Retinal pigment epithelial cell (primary cell): ENCODE measurements at regions not wholly inside any gene's neighbourhood (a gene's known extent, or its start where the extent isn't known, plus 50 kb on each side); places are given as distances from the start of the nearest gene placed in this dataset.

Experiments used
- DNase-seq: peaks from one replicate; pipeline ENCODE4 v3.0.0-alpha.2; 2010; ENCODE audit warnings: low read depth
- H3K4me3 ChIP-seq: 2 replicates; pipeline ENCODE4 v1.5.1; 2011; ENCODE audit warnings: mild to moderate bottlenecking, low read length, control low read depth, moderate library complexity
- CTCF ChIP-seq: conservative IDR thresholded peaks from 2 replicates; pipeline ENCODE4 v1.5.1; 2011; ENCODE audit warnings: low read depth, low read length, control low read depth, inconsistent platforms

GRCh38 chr18:35782926-35783325, 189.6 kb upstream of the RMP24 start:
- TF ChIP-seq CTCF, result no peak
- DNase-seq, result no peak
- H3K4me3 ChIP-seq, result no peak overlapping the region

GRCh38 chr18:35786365-35787042, 186.0 kb upstream of the RMP24 start:
- H3K4me3 ChIP-seq, result no peak overlapping the region
- DNase-seq, result no peak
- no peak for TF ChIP-seq CTCF

GRCh38 chr18:35789543-35789942, 182.9 kb upstream of the RMP24 start:
- DNase-seq, result no peak
- TF ChIP-seq CTCF, result no peak
- no peak overlapping the region for H3K4me3 ChIP-seq

GRCh38 chr18:35797948-35798347, 174.5 kb upstream of the RMP24 start:
- TF ChIP-seq CTCF, result no peak
- DNase-seq, result no peak

GRCh38 chr18:35803551-35803950, 168.9 kb upstream of the RMP24 start:
- TF ChIP-seq CTCF, result no peak
- DNase-seq, result no peak
- no peak overlapping the region for H3K4me3 ChIP-seq

More at GRCh38 chr18:35797948-35798347, 174.5 kb upstream of the RMP24 start:
- H3K4me3 ChIP-seq, result no peak overlapping the region

- H3K4me3 ChIP-seq, result no peak overlapping the region
- no peak for TF ChIP-seq CTCF
- DNase-seq, result no peak
Measured at GRCh38 chr18:35804377-35804776, 168.1 kb upstream of the RMP24 start.

- TF ChIP-seq CTCF, result no peak
- DNase-seq, result no peak
Measured at GRCh38 chr18:35807811-35808335, 164.6 kb upstream of the RMP24 start.

More at GRCh38 chr18:35807811-35808335, 164.6 kb upstream of the RMP24 start:
- H3K4me3 ChIP-seq, result no peak overlapping the region
